ENCODE measurements at regions not wholly inside any gene's neighbourhood (a gene's known extent, or its start where the extent isn't known, plus 50 kb on each side); places are given as distances from the start of the nearest gene placed in this dataset.

- H3K4me1 ChIP-seq (replicated peaks in 1 of 2), result no peaks in the 10 kb centered on the region
- no peak overlapping the region for H3K27ac ChIP-seq
- WGBS, 10 experiments, result 17 to 87% (median 48%) methylated on average over 1 to 5 of the region's 5 CpGs; no CpG with 5 or more reads in 1 of the 10 experiments
- no peak overlapping the region for H3K4me3 ChIP-seq
- in situ Hi-C loops (cut with MboI; ENCODE audit: low pct_unique_long_range_greater_than_20kb in 2 of 9, low sequenced_read_pairs in 9 of 9, unreplicated experiment in 9 of 9), result no loop called here
- ATAC-seq (replicated peaks in 6 of 8), result peak in 1 of 8 experiments; percentile 24
Observed at GRCh38 chr2:18118703-18119102, 240.2 kb downstream of the KCNS3 start.

DNA sequence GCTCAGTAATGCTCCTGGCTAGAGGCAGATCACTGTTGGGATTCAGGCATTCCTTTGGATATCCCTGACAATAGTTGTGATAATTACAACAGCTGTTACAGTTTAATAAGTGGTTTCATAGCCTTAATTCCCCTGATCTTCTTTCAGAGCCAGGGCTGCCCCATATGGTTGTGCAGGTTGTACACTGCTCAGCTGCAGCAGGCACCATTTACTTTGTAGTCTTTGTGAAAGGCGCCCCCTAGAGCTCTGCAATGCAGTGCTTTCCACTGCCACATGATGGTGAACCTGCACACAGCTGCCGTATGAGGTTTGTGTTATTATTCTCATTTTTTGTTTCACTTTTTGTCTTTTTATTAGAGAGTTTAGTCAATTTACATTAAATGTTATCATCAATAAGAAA, 239.1 kb downstream of the KCNS3 start:
- in situ Hi-C loops (cut with MboI; ENCODE audit: low pct_unique_long_range_greater_than_20kb in 2 of 9, low sequenced_read_pairs in 9 of 9, unreplicated experiment in 9 of 9), result no loop called here
- no peak overlapping the region for H3K4me3 ChIP-seq
- ATAC-seq (replicated peaks in 6 of 8), result peak in 3 of 8 experiments; percentile 80 to 93 (median 87)
- H3K4me1 ChIP-seq (replicated peaks in 1 of 2), result no peaks in the 10 kb centered on the region
- 20 to 86% (median 46%) methylated on average over 1 to 2 of the region's 2 CpGs for WGBS, 10 experiments
- no peak overlapping the region for H3K27ac ChIP-seq

- H3K4me1 ChIP-seq (replicated peaks in 1 of 2), result no peaks in the 10 kb centered on the region
- no peak overlapping the region for H3K4me3 ChIP-seq
- in situ Hi-C loops (cut with MboI; ENCODE audit: low pct_unique_long_range_greater_than_20kb in 2 of 9, low sequenced_read_pairs in 9 of 9, unreplicated experiment in 9 of 9), result no loop called here
- no peak overlapping the region for H3K27ac ChIP-seq
- 6 to 80% (median 48%) methylated on average over 1 to 3 of the region's 3 CpGs; no CpG with 5 or more reads in 3 of the 10 experiments for WGBS, 10 experiments
- ATAC-seq (replicated peaks in 6 of 8), result no peak
Observed at GRCh38 chr2:18110222-18110621, 231.8 kb downstream of the KCNS3 start.

- H3K4me1 ChIP-seq (replicated peaks in 1 of 2), result no peaks in the 10 kb centered on the region
- H3K27ac ChIP-seq, result no peak overlapping the region
- no peak overlapping the region for H3K4me3 ChIP-seq
- in situ Hi-C loops (cut with MboI; ENCODE audit: low pct_unique_long_range_greater_than_20kb in 2 of 9, low sequenced_read_pairs in 9 of 9, unreplicated experiment in 9 of 9), result no loop called here
- ATAC-seq (replicated peaks in 6 of 8), result no peak
- 17 to 58% (median 29%) methylated on average over 1 to 2 of the region's 2 CpGs; no CpG with 5 or more reads in 4 of the 10 experiments for WGBS, 10 experiments
Observed at GRCh38 chr2:18106841-18107240, 228.4 kb downstream of the KCNS3 start.

DNA sequence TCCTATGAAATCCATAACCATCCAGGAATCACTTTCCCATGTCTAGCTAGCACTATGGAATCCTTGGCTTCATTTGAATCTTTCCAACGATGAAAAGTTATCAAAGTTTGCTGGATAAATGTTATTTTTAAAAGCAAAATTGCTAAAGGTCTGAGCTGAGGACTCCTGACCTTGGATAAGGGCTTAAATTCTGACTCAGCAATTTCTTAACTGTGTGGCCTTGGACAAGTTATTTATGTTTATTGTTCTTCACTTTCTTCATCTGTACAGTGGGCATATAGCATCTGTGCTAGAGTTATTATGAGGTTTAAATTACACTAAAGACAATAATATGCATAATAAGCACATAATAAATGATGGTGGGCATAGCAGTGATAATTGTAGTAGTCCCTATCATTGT, 227.5 kb downstream of the KCNS3 start:
- ATAC-seq (replicated peaks in 6 of 8), result no peak
- in situ Hi-C loops (cut with MboI; ENCODE audit: low pct_unique_long_range_greater_than_20kb in 2 of 9, low sequenced_read_pairs in 9 of 9, unreplicated experiment in 9 of 9), result no loop called here
- Histone ChIP-seq H3K27ac (no peak overlapping the region), H3K4me1 (replicated peaks in 1 of 2) (no peaks in the 10 kb centered on the region), H3K4me3 (no peak overlapping the region)
- 0 to 100% (median 56%) methylated on average over 1 of the region's 1 CpG; no CpG with 5 or more reads in 3 of the 10 experiments for WGBS, 10 experiments

DNA sequence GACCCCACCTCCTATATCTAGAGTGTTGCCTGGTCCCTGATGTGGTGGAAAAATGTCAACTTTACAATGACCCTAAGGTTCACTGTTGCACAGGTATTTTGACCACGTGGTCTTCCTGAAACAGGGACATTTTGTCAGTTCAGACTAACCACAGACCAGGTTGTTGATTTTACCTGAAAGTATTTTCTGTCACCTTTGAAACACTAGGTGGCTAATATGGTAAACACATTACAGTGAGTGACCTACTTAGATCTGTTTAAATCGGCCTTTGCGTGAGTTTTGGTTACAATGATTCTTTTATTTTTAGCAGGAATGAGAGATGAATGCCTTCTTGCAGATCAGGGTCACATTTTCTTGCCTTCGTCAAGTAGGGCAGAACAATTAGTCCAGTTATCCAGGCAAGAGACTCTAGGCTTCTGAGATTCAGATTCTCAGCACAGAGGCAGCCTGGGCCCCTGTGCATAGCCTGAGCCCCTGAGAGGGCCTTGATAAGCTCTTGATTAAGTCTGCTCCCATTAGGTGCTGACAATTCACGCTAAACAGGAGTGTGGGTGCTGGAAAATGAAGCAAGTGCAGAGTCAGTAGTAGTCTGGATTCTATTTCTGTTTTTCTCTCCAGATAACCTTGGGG, 226.2 kb downstream of the KCNS3 start:
- Histone ChIP-seq H3K4me1 (replicated peaks in 1 of 2) (no peaks in the 10 kb centered on the region), H3K27ac (no peak overlapping the region), H3K4me3 (no peak overlapping the region)
- ATAC-seq (replicated peaks in 6 of 8), result no peak
- in situ Hi-C loops (cut with MboI; ENCODE audit: low pct_unique_long_range_greater_than_20kb in 2 of 9, low sequenced_read_pairs in 9 of 9, unreplicated experiment in 9 of 9), result no loop called here
- WGBS, 10 experiments, result 27 to 80% (median 64%) methylated on average over 1 to 5 of the region's 5 CpGs

GRCh38 chr2:18096836-18097405, 218.5 kb downstream of the KCNS3 start:
- H3K4me1 ChIP-seq (replicated peaks in 1 of 2), result no peaks in the 10 kb centered on the region
- in situ Hi-C loops (cut with MboI; ENCODE audit: low pct_unique_long_range_greater_than_20kb in 2 of 9, low sequenced_read_pairs in 9 of 9, unreplicated experiment in 9 of 9), result no loop called here
- no peak overlapping the region for H3K27ac ChIP-seq
- 33 to 100% (median 89%) methylated on average over 1 to 4 of the region's 4 CpGs for WGBS, 10 experiments
- no peak overlapping the region for H3K4me3 ChIP-seq
- no peak for ATAC-seq (replicated peaks in 6 of 8)

DNA sequence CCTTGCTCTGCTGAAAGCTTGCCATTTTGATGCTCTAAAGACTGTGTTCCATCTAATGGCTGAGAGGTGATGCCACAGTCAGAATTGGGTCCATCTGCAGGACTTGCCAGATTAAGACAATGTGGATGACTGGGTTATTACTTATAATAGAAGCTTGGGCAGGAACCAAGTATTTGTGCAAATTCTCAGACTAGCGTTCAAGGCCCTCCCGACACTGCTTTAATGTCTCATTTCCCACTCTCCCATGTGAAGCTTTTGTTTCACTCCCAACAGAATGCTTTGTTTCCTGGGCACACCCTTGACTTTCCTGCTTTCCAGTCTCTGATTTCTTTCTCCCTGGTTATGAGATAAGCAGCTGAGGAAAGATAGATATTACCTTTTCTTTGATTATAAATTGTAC, 215.8 kb downstream of the KCNS3 start:
- Histone ChIP-seq H3K27ac (no peak overlapping the region), H3K4me3 (no peak overlapping the region), H3K4me1 (replicated peaks in 1 of 2) (no peaks in the 10 kb centered on the region)
- peak in 2 of 8 experiments; percentile 38 to 49 for ATAC-seq (replicated peaks in 6 of 8)
- in situ Hi-C loops (cut with MboI; ENCODE audit: low pct_unique_long_range_greater_than_20kb in 2 of 9, low sequenced_read_pairs in 9 of 9, unreplicated experiment in 9 of 9), result no loop called here
- 0 to 92% (median 45%) methylated on average over 1 to 2 of the region's 2 CpGs; no CpG with 5 or more reads in 6 of the 10 experiments for whole genome bisulfite sequencing, 10 experiments

DNA sequence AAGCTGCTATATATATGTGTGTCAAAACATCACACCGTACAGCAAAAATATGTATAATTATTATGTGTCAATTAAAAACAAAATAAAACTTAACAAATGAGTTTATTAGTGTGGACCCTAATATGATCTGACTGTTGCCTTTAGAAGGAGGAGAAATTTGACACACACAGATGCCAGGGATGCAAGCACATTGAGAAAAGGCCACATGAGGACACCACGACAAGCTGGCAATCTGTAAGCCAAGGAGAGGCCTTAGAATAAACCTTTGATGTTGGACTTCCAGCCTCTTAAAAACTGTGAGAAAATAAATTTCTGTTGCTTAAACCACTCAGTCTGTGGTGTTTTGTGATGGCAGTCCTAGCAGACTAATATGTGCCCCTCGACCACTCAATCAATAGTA, 214.7 kb downstream of the KCNS3 start:
- in situ Hi-C loops (cut with MboI; ENCODE audit: low pct_unique_long_range_greater_than_20kb in 2 of 9, low sequenced_read_pairs in 9 of 9, unreplicated experiment in 9 of 9), result no loop called here
- Histone ChIP-seq H3K4me3 (no peak overlapping the region), H3K4me1 (replicated peaks in 1 of 2) (no peaks in the 10 kb centered on the region), H3K27ac (no peak overlapping the region)
- 0 to 100% (median 78%) methylated on average over 1 to 3 of the region's 3 CpGs for WGBS, 10 experiments
- no peak for ATAC-seq (replicated peaks in 6 of 8)

DNA sequence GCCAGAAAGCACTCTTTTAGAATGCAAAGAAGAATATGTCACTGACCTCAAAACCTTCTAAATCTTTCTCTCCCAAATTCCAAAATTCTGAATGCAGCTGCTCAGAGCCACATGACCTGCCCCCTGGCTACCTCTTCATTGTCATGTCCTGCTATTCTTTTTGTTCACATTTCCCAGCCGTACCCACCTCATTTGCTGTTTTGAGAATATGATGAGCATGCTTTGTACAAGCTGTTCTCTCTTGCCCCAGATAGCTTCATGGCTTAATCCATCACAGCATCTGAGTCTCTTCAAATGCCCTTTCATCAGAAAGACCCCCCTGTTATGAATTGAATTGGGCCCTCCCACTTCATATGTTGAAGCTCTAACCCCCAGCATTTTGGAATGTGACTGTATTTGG, 214.3 kb downstream of the KCNS3 start:
- no peak overlapping the region for H3K4me3 ChIP-seq
- in situ Hi-C loops (cut with MboI; ENCODE audit: low pct_unique_long_range_greater_than_20kb in 2 of 9, low sequenced_read_pairs in 9 of 9, unreplicated experiment in 9 of 9), result no loop called here
- H3K4me1 ChIP-seq (replicated peaks in 1 of 2), result no peaks in the 10 kb centered on the region
- ATAC-seq (replicated peaks in 6 of 8), result no peak
- H3K27ac ChIP-seq, result no peak overlapping the region
- WGBS, 10 experiments, result 0 to 75% (median 50%) methylated on average over 1 of the region's 1 CpG; no CpG with 5 or more reads in 4 of the 10 experiments

GRCh38 chr2:18085593-18085992, 207.1 kb downstream of the KCNS3 start:
- no peak overlapping the region for H3K4me3 ChIP-seq
- ATAC-seq (replicated peaks in 6 of 8), result no peak
- H3K4me1 ChIP-seq (replicated peaks in 1 of 2), result no peaks in the 10 kb centered on the region
- in situ Hi-C loops (cut with MboI; ENCODE audit: low pct_unique_long_range_greater_than_20kb in 2 of 9, low sequenced_read_pairs in 9 of 9, unreplicated experiment in 9 of 9), result no loop called here
- H3K27ac ChIP-seq, result no peak overlapping the region

GRCh38 chr2:18084376-18084775, 205.9 kb downstream of the KCNS3 start:
- H3K27ac ChIP-seq, result no peak overlapping the region
- no peak overlapping the region for H3K4me3 ChIP-seq
- H3K4me1 ChIP-seq (replicated peaks in 1 of 2), result no peaks in the 10 kb centered on the region
- in situ Hi-C loops (cut with MboI; ENCODE audit: low pct_unique_long_range_greater_than_20kb in 2 of 9, low sequenced_read_pairs in 9 of 9, unreplicated experiment in 9 of 9), result no loop called here
- no peak for ATAC-seq (replicated peaks in 6 of 8)
- WGBS, 10 experiments, result 0 to 100% (median 88%) methylated on average over 1 to 3 of the region's 3 CpGs; no CpG with 5 or more reads in 4 of the 10 experiments

GRCh38 chr2:18083806-18084205, 205.3 kb downstream of the KCNS3 start:
- 17 to 69% (median 44%) methylated on average over 1 to 3 of the region's 3 CpGs; no CpG with 5 or more reads in 5 of the 10 experiments for WGBS, 10 experiments
- no peaks in the 10 kb centered on the region for H3K4me1 ChIP-seq (replicated peaks in 1 of 2)
- no peak overlapping the region for H3K4me3 ChIP-seq
- in situ Hi-C loops (cut with MboI; ENCODE audit: low pct_unique_long_range_greater_than_20kb in 2 of 9, low sequenced_read_pairs in 9 of 9, unreplicated experiment in 9 of 9), result no loop called here
- no peak for ATAC-seq (replicated peaks in 6 of 8)
- H3K27ac ChIP-seq, result no peak overlapping the region

DNA sequence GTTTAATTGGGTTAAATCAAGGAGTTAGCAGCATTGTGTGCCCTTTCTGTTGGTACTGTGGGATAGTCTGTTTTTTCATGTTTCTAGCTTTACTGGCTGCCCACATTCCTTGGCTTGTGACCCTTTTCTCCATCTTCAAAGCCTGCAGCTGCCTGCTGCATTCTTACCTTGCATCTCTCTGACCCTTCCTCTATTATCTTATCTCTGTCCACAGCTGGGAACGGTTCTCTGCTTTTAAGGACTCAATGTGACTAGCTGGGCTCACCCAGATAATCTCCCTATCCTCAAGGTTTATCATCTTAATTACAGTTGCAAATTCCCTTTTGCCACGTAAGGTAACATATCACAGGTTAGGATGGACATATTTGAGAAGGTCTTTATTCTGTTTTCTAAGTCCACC, 199.7 kb downstream of the KCNS3 start:
- no peak for ATAC-seq (replicated peaks in 6 of 8)
- WGBS, 10 experiments, result 20 to 100% (median 71%) methylated on average over 1 to 2 of the region's 2 CpGs; no CpG with 5 or more reads in 3 of the 10 experiments
- H3K27ac ChIP-seq, result no peak overlapping the region
- H3K4me1 ChIP-seq (replicated peaks in 1 of 2), result peaks cover 0 to 2% of the 10 kb centered on the region in 2 donors
- in situ Hi-C loops (cut with MboI; ENCODE audit: low pct_unique_long_range_greater_than_20kb in 2 of 9, low sequenced_read_pairs in 9 of 9, unreplicated experiment in 9 of 9), result no loop called here
- no peak overlapping the region for H3K4me3 ChIP-seq
